BJ (cell line): ENCODE measurements at regions not wholly inside any gene's neighbourhood (a gene's known extent, or its start where the extent isn't known, plus 50 kb on each side); places are given as distances from the start of the nearest gene placed in this dataset.

Experiments used
- CTCF ChIA-PET: fragments of 350-600 bp; formaldehyde crosslinking; extraction: SDS; loops from one replicate; lab custom pipeline; 2021; ENCODE audit warnings: antibody characterized with exemption, inconsistent platforms; lab: Yijun Ruan, JAX
- POLR2A ChIA-PET: fragments of 300-600 bp; sonication (Branson Sonifier 250); formaldehyde crosslinking; extraction: SDS; loops from one replicate; lab custom pipeline; 2021; ENCODE audit warnings: antibody characterized with exemption; lab: Charles Lee
- DNase-seq: peaks from one replicate; pipeline ENCODE4 v3.0.0-alpha.2; 2011; ENCODE audit warnings: low read depth
- H3K27me3 ChIP-seq: 2 replicates; pipeline ENCODE4 v1.6.0; 2011; ENCODE audit warnings: low read length; ENCODE audit not compliant: control insufficient read depth, insufficient read depth
- H3K36me3 ChIP-seq: 2 replicates; pipeline ENCODE4 v1.5.1; 2011; ENCODE audit warnings: low read length; ENCODE audit not compliant: control insufficient read depth, insufficient read depth
- H3K4me3 ChIP-seq: 2 replicates; pipeline ENCODE4 v1.5.1; 2011; ENCODE audit warnings: low read depth, mild to moderate bottlenecking, control low read depth, low read length
- TF ChIP-seq, protein P1 (sequence below): IDR thresholded peaks from 2 replicates; pipeline ENCODE4 v1.5.1; 2011; ENCODE audit warnings: low read depth, mild to moderate bottlenecking, control low read depth, inconsistent platforms, low read length, moderate library complexity; ENCODE audit not compliant: insufficient read depth

DNA sequence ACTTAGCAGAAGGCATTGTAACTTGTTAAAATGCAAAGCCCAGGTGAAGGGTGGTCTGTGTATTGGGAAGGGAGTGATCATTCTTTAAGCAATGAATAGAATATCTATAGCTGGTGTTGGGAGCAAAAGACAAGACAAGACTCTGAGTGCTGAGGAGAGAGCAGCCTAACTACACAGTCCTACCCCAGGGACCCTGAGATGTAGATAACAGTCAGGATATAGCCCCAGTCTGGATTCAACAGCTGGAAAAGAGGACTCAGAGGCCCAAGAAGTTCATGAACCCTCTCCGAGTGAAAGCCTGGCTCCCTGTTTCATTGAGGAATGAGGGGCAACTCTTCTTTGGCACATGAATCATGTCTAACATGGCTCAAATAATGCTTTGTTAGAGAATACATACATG lies 310.7 kb upstream of the SLC14A2 start:
- no peak for DNase-seq
- ChIA-PET POLR2A (no interaction called here), CTCF (no interaction called here)
- Histone ChIP-seq H3K36me3 (no peaks in the 10 kb centered on the region), H3K4me3 (no peak overlapping the region), H3K27me3 (peaks cover 2% of the 10 kb centered on the region; the same call in 1 of the 2 replicates)
- TF ChIP-seq, protein P1, sequence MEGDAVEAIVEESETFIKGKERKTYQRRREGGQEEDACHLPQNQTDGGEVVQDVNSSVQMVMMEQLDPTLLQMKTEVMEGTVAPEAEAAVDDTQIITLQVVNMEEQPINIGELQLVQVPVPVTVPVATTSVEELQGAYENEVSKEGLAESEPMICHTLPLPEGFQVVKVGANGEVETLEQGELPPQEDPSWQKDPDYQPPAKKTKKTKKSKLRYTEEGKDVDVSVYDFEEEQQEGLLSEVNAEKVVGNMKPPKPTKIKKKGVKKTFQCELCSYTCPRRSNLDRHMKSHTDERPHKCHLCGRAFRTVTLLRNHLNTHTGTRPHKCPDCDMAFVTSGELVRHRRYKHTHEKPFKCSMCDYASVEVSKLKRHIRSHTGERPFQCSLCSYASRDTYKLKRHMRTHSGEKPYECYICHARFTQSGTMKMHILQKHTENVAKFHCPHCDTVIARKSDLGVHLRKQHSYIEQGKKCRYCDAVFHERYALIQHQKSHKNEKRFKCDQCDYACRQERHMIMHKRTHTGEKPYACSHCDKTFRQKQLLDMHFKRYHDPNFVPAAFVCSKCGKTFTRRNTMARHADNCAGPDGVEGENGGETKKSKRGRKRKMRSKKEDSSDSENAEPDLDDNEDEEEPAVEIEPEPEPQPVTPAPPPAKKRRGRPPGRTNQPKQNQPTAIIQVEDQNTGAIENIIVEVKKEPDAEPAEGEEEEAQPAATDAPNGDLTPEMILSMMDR = no peak

DNA sequence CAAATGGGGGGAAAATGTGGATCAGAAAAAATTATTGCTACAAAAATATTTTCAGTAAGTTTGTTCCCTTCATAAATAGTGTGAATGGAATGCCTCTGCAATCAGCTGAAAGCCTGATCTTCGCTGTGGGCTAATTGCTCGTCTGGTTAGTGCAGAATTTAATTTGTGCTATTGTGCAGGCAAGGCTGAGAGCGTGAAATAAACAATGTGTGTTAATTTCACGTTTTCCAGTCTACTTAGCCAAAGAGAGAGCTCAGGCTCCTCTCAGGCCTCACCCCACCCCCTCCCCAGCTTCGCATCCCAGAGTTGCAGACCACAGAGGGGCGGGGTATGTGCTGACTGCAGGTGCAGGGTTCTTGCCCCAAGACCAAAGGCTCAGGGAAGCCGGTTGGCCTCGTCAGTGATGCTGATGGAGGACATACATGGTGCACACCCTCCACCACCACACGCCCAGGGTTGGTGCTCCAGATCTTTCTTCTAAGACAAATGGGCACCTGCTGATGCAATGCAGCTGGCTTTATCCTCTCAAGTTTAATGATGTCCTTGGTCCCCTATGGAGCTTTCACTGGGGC lies 302.6 kb upstream of the SLC14A2 start:
- H3K36me3 ChIP-seq = no peaks in the 10 kb centered on the region
- TF ChIP-seq, protein P1 = no peak
- H3K27me3 ChIP-seq = no peaks in the 10 kb centered on the region; the same call in 1 of the 2 replicates
- ChIA-PET POLR2A (no interaction called here), CTCF (interaction anchor here (0.9 kb wide), 1 partner anchor 16 kb away, joined by 3 read pairs; no protein-coding TSS in a partner anchor)
- H3K4me3 ChIP-seq = no peak overlapping the region
- DNase-seq = no peak

DNA sequence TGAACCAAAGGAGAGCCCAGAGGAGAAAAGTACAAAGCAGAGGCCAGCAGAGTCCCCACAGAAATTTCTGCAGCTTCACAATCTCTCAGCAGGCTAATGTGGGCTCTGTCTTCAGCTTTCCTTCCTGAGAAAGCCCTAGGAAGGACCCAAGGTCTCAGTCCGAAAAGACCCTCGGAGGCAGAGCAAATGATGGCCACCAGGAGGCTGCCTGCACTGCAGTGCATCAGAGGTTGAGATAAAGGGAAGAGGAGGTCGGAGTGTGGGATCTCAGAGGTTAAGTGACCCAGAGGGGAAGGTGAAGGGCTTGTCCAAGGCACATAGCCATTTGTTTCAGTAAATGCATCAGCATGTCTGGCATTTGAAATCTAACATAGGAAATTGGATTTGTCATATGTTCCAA lies 299.1 kb upstream of the SLC14A2 start:
- no peaks in the 10 kb centered on the region for H3K36me3 ChIP-seq
- DNase-seq = no peak
- ChIA-PET CTCF (interaction anchor here (1.0 to 2.1 kb wide), 2 partner anchors 13 to 69 kb away, joined by 5 to 8 read pairs; no protein-coding TSS in a partner anchor), POLR2A (no interaction called here)
- H3K27me3 ChIP-seq = no peaks in the 10 kb centered on the region; the same call in 1 of the 2 replicates
- TF ChIP-seq, protein P1 = no peak
- no peak overlapping the region for H3K4me3 ChIP-seq

DNA sequence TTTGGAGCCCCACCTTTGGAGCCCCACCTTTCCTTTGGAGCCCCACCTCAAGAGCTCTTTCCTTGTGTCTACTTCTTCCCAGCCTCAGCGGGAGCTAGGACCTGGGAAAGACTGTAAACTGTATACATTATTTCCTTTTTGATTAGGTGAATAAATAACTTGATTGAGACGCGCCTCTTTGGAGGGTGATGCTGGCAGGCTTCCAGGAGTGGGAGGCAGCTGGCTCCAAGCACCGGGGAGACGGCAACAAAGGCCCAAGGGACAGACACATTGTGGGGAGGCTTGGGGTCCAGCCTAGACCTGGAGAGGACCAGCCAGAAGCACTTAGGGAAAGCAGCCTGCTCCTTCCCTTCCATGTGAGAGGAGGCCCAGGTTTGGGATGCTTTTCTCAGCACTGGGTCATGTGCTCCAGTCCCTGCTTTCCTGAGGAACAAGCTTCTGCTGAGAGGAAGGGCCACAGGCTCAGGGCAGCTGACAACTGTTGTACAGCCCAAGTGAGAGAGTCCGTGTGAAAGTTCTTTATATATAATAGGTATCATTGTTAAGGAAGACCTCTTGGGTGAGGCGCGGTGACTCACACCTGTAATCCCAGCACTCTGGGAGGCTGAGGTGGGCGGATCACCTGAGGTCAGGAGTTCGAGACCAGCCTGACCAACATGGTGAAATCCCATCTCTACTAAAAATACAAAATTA lies 297.2 kb upstream of the SLC14A2 start:
- no peaks in the 10 kb centered on the region for H3K36me3 ChIP-seq
- DNase-seq = no peak
- POLR2A ChIA-PET = no interaction called here
- H3K4me3 ChIP-seq = no peak overlapping the region
- CTCF ChIA-PET = interaction anchor here (1.4 to 2.1 kb wide), 2 partner anchors 10 to 15 kb away, joined by 4 to 8 read pairs; no protein-coding TSS in a partner anchor
- TF ChIP-seq, protein P1 = no peak
- peaks cover 2% of the 10 kb centered on the region; the same call in 1 of the 2 replicates for H3K27me3 ChIP-seq

DNA sequence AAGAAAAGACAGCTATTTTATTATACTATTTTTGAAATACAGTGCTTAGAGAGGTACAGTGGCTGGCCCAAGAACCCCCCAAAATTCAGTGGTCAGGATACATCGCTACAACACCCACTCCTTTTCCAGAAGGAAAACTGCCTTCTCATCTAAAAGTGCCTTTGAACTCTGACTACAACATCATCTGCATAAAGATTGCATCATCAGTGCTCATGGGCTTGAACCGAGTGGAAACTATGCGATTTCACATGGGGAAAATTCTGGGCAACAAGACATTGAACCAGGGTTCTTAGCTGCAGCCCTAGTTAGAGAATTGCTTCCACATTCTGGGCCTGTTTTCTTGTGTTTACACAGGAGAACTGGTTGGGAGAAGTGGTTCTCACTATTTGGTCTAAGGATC lies 294.6 kb upstream of the SLC14A2 start:
- TF ChIP-seq, protein P1 = no peak
- Histone ChIP-seq H3K27me3 (peaks cover 2% of the 10 kb centered on the region; the same call in 1 of the 2 replicates), H3K4me3 (no peak overlapping the region), H3K36me3 (no peaks in the 10 kb centered on the region)
- DNase-seq = no peak
- ChIA-PET CTCF (no interaction called here), POLR2A (no interaction called here)
